RWPE2 (cell line): ENCODE measurements at regions not wholly inside any gene's neighbourhood (a gene's known extent, or its start where the extent isn't known, plus 50 kb on each side); places are given as distances from the start of the nearest gene placed in this dataset.
"Not testable (repeated sequence)": the region's sequence is repeated elsewhere in the genome, so short reads cannot be mapped to it uniquely, and the experiment has no call there.

ENCODE experiments used
- ATAC-seq: fragments of 200-7000 bp; cut with Tn5 transposase; 3 replicates; pipeline ENCODE4 v1.9.1; 2021; ENCODE audit warnings: low read depth
- DNase-seq: peaks from one replicate; pipeline ENCODE4 v3.0.0-alpha.2; 2020; ENCODE audit warnings: low spot score
- H3K27ac ChIP-seq: fragments of 450-650 bp; 2 replicates; pipeline ENCODE4 v1.5.1; 2017; ENCODE audit warnings: mild to moderate bottlenecking; ENCODE audit not compliant: poor library complexity, severe bottlenecking
- H3K27me3 ChIP-seq: fragments of 250-450 bp; sonication (Bioruptor Pico); 2 replicates; pipeline ENCODE4 v1.5.1; 2021; ENCODE audit warnings: mild to moderate bottlenecking, moderate library complexity; ENCODE audit not compliant: insufficient read depth, poor library complexity, severe bottlenecking
- H3K36me3 ChIP-seq: fragments of 250-450 bp; sonication (Bioruptor Pico); 2 replicates; pipeline ENCODE4 v1.5.1; 2020; ENCODE audit warnings: low read depth, mild to moderate bottlenecking, moderate library complexity
- H3K4me1 ChIP-seq: fragments of 250-450 bp; sonication (Bioruptor Pico); 2 replicates; pipeline ENCODE4 v1.5.1; 2021; ENCODE audit warnings: mild to moderate bottlenecking, moderate library complexity; ENCODE audit not compliant: insufficient read depth, poor library complexity, severe bottlenecking
- H3K4me3 ChIP-seq: fragments of 250-450 bp; sonication (Bioruptor Pico); 2 replicates; pipeline ENCODE4 v1.5.1; 2021; ENCODE audit warnings: mild to moderate bottlenecking, moderate library complexity; ENCODE audit not compliant: severe bottlenecking
- H3K9me3 ChIP-seq: fragments of 250-450 bp; sonication (Bioruptor Pico); 2 replicates; pipeline ENCODE4 v1.5.1; 2021; ENCODE audit warnings: mild to moderate bottlenecking, moderate library complexity; ENCODE audit not compliant: severe bottlenecking

DNA sequence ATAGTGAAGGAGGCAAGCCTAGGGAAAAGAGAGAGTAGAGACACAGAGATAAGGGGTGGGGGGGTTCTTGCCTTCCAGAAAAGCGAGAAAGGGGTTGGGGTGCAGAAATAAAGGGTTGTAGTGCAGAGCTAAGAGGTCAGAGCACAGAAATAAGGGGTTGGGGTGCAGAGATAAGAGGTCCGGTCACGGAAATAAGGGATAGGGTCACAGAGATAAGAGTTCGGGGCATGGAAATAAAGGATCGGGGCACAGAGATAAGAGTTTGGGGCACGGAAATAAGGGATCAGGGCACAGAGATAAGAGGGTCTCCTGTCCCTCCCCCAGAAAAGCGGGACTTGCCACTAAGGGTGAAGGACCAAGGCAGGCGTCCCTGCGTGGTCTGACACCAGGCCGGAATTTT is 222.0 kb downstream of the OTOP1 start:
- not testable (repeated sequence) for H3K27ac ChIP-seq, ATAC-seq, H3K9me3 ChIP-seq

GRCh38 chr4:4006356-4006755 is 220.4 kb downstream of the OTOP1 start:
- not testable (repeated sequence) for H3K4me3 ChIP-seq, DNase-seq, H3K4me1 ChIP-seq, H3K27me3 ChIP-seq, H3K27ac ChIP-seq, H3K9me3 ChIP-seq, H3K36me3 ChIP-seq, ATAC-seq

More for the DNA sequence above, 222.0 kb downstream of the OTOP1 start:
- H3K36me3 ChIP-seq, H3K27me3 ChIP-seq, H3K4me1 ChIP-seq, H3K4me3 ChIP-seq, DNase-seq: not testable (repeated sequence)

DNA sequence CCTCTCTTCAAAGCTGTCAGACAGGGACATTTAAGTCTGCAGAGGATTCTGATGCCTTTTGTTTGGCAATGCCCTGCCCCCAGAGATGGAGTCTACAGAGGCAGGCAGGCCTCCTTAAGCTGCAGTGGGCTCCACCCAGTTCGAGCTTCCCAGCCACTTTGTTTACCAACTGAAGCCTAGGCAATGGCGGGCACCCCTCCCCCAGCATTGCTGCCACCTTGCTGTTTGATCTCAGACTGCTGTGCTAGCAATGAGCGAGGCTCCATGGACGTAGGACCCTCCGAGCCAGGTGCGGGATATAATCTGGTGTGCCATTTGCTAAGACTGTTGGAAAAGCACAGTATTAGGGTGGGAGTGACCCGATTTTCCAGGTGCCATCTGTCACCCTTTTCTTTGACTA is 207.7 kb downstream of the OTOP1 start:
- H3K9me3 ChIP-seq, H3K36me3 ChIP-seq, H3K27me3 ChIP-seq, DNase-seq, H3K27ac ChIP-seq, H3K4me3 ChIP-seq, ATAC-seq, H3K4me1 ChIP-seq: not testable (repeated sequence)

GRCh38 chr4:4021161-4021560 is 205.6 kb downstream of the OTOP1 start:
- not testable (repeated sequence) for DNase-seq, H3K4me3 ChIP-seq, ATAC-seq, H3K4me1 ChIP-seq, H3K27ac ChIP-seq, H3K27me3 ChIP-seq, H3K36me3 ChIP-seq, H3K9me3 ChIP-seq

DNA sequence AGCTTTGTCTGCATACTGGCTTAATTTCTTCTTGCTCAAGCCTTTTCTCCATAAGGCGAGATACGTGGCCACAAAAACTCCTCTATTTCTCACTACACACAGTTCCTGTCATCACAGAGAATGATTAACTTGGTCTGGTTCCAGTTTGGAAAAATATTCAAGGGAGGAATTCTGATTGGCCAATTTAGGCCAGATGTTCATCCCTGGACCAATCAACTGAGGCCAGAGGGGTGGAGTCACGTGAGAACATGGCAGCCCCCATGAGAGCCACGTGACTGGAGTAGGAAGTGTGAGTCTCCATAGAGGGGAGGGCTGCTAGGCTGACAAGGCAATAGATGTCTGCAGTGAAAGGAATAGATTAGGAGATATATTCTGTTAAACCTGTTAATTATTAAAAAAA is 200.0 kb downstream of the OTOP1 start:
- not testable (repeated sequence) for H3K36me3 ChIP-seq, H3K4me1 ChIP-seq, H3K9me3 ChIP-seq, DNase-seq, ATAC-seq, H3K27me3 ChIP-seq, H3K27ac ChIP-seq, H3K4me3 ChIP-seq

DNA sequence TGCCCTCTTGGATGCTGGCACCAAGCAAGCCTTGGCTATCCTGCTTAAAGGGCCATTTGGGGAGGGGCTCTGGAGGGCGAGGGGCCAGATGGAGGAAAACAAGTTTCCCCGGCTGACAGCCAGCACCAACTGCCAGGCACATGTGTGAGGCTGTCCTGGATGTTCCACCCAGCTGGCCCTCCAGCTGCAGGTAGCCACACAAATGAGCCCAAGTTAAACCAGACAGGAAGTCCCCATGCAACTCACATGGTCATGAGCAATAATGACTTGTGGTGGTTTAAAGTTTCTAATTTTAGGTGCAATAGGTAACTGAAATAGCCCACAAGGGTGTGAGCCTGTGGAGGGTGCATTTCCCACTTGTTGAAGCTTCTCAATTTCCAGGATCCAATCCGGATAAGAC is 198.0 kb downstream of the OTOP1 start:
- H3K9me3 ChIP-seq, DNase-seq, H3K4me3 ChIP-seq, H3K27ac ChIP-seq, H3K27me3 ChIP-seq, H3K36me3 ChIP-seq, ATAC-seq, H3K4me1 ChIP-seq: not testable (repeated sequence)

DNA sequence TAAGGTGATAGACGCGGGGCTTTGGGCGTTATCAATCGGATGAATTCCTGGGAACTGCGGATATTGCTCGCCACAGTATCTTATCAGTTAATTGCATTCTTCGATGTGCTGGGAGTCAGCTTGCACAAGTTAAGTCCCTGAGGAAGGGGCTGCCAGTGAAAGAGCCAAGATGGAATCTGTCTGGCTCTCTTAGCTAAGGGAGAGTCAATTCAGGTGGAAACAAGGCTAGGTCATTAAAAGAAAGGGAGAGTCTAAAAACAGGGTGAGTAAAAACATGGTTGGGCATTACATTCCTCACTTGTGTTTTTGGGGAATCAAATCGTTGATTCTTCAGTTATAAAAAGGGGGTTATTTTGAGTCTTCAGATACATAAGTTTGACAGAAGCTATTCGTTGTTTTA is 196.2 kb downstream of the OTOP1 start:
- H3K27ac ChIP-seq, DNase-seq, H3K9me3 ChIP-seq, ATAC-seq, H3K27me3 ChIP-seq, H3K36me3 ChIP-seq, H3K4me1 ChIP-seq, H3K4me3 ChIP-seq: not testable (repeated sequence)

GRCh38 chr4:4031446-4032135 is 195.1 kb downstream of the OTOP1 start:
- not testable (repeated sequence) for H3K27ac ChIP-seq, DNase-seq, H3K4me1 ChIP-seq, ATAC-seq, H3K4me3 ChIP-seq, H3K9me3 ChIP-seq, H3K36me3 ChIP-seq, H3K27me3 ChIP-seq

GRCh38 chr4:4032364-4032763 is 194.4 kb downstream of the OTOP1 start:
- not testable (repeated sequence) for H3K27ac ChIP-seq, H3K4me1 ChIP-seq, H3K27me3 ChIP-seq, H3K4me3 ChIP-seq, ATAC-seq, H3K36me3 ChIP-seq, DNase-seq, H3K9me3 ChIP-seq

GRCh38 chr4:4032801-4033605 is 193.7 kb downstream of the OTOP1 start:
- DNase-seq, H3K27ac ChIP-seq, H3K9me3 ChIP-seq, ATAC-seq, H3K27me3 ChIP-seq, H3K4me1 ChIP-seq, H3K36me3 ChIP-seq, H3K4me3 ChIP-seq: not testable (repeated sequence)

DNA sequence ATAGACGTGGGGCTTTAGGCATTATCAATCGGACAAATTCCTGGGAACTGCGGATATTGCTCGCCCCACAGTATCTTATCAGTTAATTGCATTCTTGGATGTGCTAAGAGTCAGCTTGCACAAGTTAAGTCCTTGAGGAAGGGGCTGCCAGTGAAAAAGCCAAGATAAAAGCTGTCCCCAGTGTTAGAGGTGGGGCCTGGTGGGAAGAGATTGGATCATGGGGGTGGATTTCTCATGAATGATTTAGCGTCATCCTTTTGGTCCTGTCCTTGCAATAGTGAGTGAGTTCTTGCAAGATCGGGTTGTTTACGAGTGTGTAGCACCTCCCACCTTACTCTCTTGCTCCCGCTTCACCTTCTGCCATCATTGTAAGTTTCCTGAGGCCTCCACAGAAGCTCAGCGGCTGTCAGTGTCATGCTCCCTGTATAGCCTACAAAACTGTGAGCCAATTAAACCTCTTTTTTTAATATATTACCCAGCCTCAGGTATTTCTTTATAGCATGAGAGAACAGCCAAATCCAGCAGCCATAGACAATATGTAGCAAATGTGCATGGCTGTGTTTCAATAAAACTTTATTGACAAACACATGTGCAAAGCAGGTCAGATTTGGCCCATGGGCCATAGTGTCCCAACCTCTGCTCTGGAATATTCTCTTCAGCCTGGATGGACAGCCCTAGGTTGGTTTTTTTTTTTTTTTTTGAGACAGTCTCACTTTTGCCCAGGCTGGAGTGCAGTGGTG is 189.2 kb downstream of the OTOP1 start:
- not testable (repeated sequence) for ATAC-seq, H3K36me3 ChIP-seq, DNase-seq, H3K27me3 ChIP-seq, H3K4me1 ChIP-seq, H3K9me3 ChIP-seq, H3K4me3 ChIP-seq, H3K27ac ChIP-seq
